Suppressor macrophage treated with lipopolysaccharide for 1 hour (primary cell): ENCODE measurements at regions not wholly inside any gene's neighbourhood (a gene's known extent, or its start where the extent isn't known, plus 50 kb on each side); places are given as distances from the start of the nearest gene placed in this dataset.

Experiments
- DNase-seq, 3 donors: peaks; one replicate each; pipeline ENCODE4 v3.0.0-alpha.2; 2020 to 2022

GRCh38 chr2:128784626-128785306, 466.1 kb upstream of the HS6ST1 start:
- no peak for DNase-seq

- DNase-seq, result no peak
Measured at GRCh38 chr2:128786316-128786715, 467.6 kb upstream of the HS6ST1 start.

GRCh38 chr2:128786741-128787478, 468.2 kb upstream of the HS6ST1 start:
- no peak for DNase-seq

- no peak for DNase-seq
Measured at GRCh38 chr2:128787616-128788015, 468.9 kb upstream of the HS6ST1 start.

- DNase-seq, result no peak
Measured at GRCh38 chr2:128788636-128789220, 470.1 kb upstream of the HS6ST1 start.

GRCh38 chr2:128789221-128789620, 470.6 kb upstream of the HS6ST1 start:
- DNase-seq, result no peak

- DNase-seq, result no peak
Measured at GRCh38 chr2:128789776-128790455, 471.2 kb upstream of the HS6ST1 start.

GRCh38 chr2:128790541-128791001, 471.9 kb upstream of the HS6ST1 start:
- no peak for DNase-seq

- no peak for DNase-seq
Measured at GRCh38 chr2:128791120-128791984, 472.7 kb upstream of the HS6ST1 start.

GRCh38 chr2:128791985-128792320, 473.3 kb upstream of the HS6ST1 start:
- DNase-seq, result no peak

- no peak for DNase-seq
Measured at GRCh38 chr2:128792476-128793054, 473.9 kb upstream of the HS6ST1 start.

- DNase-seq, result no peak
Measured at GRCh38 chr2:128793404-128793803, 474.7 kb upstream of the HS6ST1 start.

GRCh38 chr2:128794285-128794684, 475.6 kb upstream of the HS6ST1 start:
- no peak for DNase-seq

- no peak for DNase-seq
Measured at GRCh38 chr2:128796321-128796720, 477.7 kb upstream of the HS6ST1 start.

- DNase-seq, result no peak
Measured at GRCh38 chr2:128797092-128797491, 478.4 kb upstream of the HS6ST1 start.

GRCh38 chr2:128797533-128797932, 478.9 kb upstream of the HS6ST1 start:
- no peak for DNase-seq

- DNase-seq, result no peak
Measured at GRCh38 chr2:128797937-128798336, 479.3 kb upstream of the HS6ST1 start.

GRCh38 chr2:128798502-128799283, 480.0 kb upstream of the HS6ST1 start:
- no peak for DNase-seq

- no peak for DNase-seq
Measured at GRCh38 chr2:128799284-128799552, 480.6 kb upstream of the HS6ST1 start.

GRCh38 chr2:128799730-128800129, 481.1 kb upstream of the HS6ST1 start:
- no peak for DNase-seq

GRCh38 chr2:128801576-128801975, 482.9 kb upstream of the HS6ST1 start:
- DNase-seq, result no peak

- DNase-seq, result no peak
Measured at GRCh38 chr2:128803222-128803621, 484.6 kb upstream of the HS6ST1 start.
